PFSK-1 (cell line): ENCODE measurements at regions not wholly inside any gene's neighbourhood (a gene's known extent, or its start where the extent isn't known, plus 50 kb on each side); places are given as distances from the start of the nearest gene placed in this dataset.

Experiments used
- FOXP2 ChIP-seq: optimal IDR thresholded peaks from 2 replicates; pipeline ENCODE3; 2011; ENCODE audit warnings: borderline replicate concordance, control low read depth, inconsistent platforms; ENCODE audit not compliant: insufficient read depth; ENCODE audit errors: extremely low read length, extremely low read depth
- POLR2AphosphoS5 ChIP-seq: IDR thresholded peaks from 2 replicates; pipeline ENCODE4 v1.6.1; 2012; ENCODE audit warnings: low read depth, mild to moderate bottlenecking, control low read depth, low read length, moderate library complexity
- REST ChIP-seq, 2 experiments: IDR thresholded peaks; 2 replicates each; pipeline versions ENCODE4 v1.6.1 to v1.8.0; 2011 to 2012; ENCODE audit warnings: low read depth in 2 of 2, low read length in 2 of 2, control low read depth in 1 of 2, inconsistent platforms in 1 of 2, mild to moderate bottlenecking in 1 of 2, moderate library complexity in 1 of 2; ENCODE audit not compliant: insufficient read depth in 1 of 2
- SIN3A ChIP-seq: IDR thresholded peaks from 2 replicates; pipeline ENCODE4 v1.6.1; 2012; ENCODE audit warnings: mild to moderate bottlenecking, low read length, moderate library complexity, borderline replicate concordance; ENCODE audit not compliant: insufficient read depth
- TAF1 ChIP-seq: IDR thresholded peaks from 2 replicates; pipeline ENCODE4 v1.6.1; 2012; ENCODE audit warnings: low read length, control low read depth, borderline replicate concordance; ENCODE audit not compliant: insufficient read depth

- no peak for TF ChIP-seq TAF1
- no peak for TF ChIP-seq POLR2AphosphoS5
- TF ChIP-seq REST (IDR thresholded peaks at IDR 0.05; ENCODE audit: insufficient read depth in 1 of 2, low read depth in 2 of 2, low read length in 2 of 2), result no peak
- TF ChIP-seq FOXP2, result no peak
- TF ChIP-seq SIN3A, result no peak
These were observed 546.5 kb downstream of the EDEM1 start for GRCh38 chr3:5733995-5734394.
